ENCODE measurements at regions not wholly inside any gene's neighbourhood (a gene's known extent, or its start where the extent isn't known, plus 50 kb on each side); places are given as distances from the start of the nearest gene placed in this dataset.

DNA sequence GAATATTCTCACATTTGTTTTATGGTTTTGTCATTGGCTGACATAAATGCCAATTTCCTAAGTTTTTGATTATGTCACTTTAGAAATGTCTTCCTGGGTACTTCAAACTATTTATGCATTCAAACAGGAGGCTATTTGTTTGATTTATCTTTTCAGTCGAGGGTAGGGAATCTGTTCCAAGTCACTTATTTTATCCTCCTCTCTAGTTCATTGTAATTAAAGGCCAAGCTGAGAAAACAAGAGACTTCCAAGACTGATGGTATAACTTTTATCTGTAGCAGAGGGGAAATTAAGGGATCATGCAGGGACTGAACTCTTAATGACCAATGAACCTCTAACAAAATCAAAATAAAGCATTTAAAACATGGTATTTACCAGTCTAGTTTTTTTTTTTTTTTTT is 968.4 kb downstream of the SORCS3 start:
- no peaks in the 10 kb centered on the region for H3K9me3 ChIP-seq (ENCODE audit: insufficient read depth, low read length)

DNA sequence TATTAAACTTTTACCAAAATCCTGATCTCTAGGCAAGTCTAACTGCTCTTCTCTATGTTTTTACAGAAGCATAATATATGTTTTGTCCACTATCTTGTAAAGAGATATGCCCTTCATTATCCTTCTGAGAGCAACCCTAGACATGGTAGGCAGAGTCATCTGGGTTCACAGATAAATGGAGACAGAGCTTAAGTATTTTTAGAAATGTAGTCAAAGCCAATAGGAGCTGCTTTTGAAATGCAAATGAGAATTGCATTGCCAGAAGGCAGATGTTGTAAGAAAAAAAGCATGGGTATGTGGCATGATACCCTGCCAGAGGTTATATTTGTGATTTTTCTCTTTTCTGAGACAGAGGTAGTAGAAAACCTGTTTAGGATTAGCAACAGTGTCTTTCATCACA is 964.8 kb downstream of the SORCS3 start:
- TF ChIP-seq SUZ12 (IDR thresholded peaks at IDR 0.05; ENCODE audit: extremely low read depth, insufficient read depth, insufficient read length) (no peak), YY1 (IDR thresholded peaks at IDR 0.05; ENCODE audit: insufficient read depth, insufficient read length) (no peak), ZNF274 (IDR thresholded peaks at IDR 0.05; ENCODE audit: low read depth, low read length) (no peak)

More for the DNA sequence above, 968.4 kb downstream of the SORCS3 start:
- H3K4me3 ChIP-seq (ENCODE audit: insufficient read length, low read depth): no peak overlapping the region
- no peak overlapping the region for H3K9ac ChIP-seq (ENCODE audit: insufficient read length, low read depth)
- H3K27me3 ChIP-seq (ENCODE audit: insufficient read depth, insufficient read length): no peaks in the 10 kb centered on the region
- no peaks in the 10 kb centered on the region for H3K36me3 ChIP-seq (ENCODE audit: insufficient read depth, insufficient read length, low read length)
- no peak for DNase-seq (ENCODE audit: low read depth, low spot score)
- TF ChIP-seq YY1 (IDR thresholded peaks at IDR 0.05; ENCODE audit: insufficient read depth, insufficient read length): no peak
- TF ChIP-seq SUZ12 (IDR thresholded peaks at IDR 0.05; ENCODE audit: extremely low read depth, insufficient read depth, insufficient read length): no peak
- no peak for TF ChIP-seq ZNF274 (IDR thresholded peaks at IDR 0.05; ENCODE audit: low read depth, low read length)
- no peaks in the 10 kb centered on the region for H3K4me1 ChIP-seq (ENCODE audit: insufficient read depth, insufficient read length)

DNA sequence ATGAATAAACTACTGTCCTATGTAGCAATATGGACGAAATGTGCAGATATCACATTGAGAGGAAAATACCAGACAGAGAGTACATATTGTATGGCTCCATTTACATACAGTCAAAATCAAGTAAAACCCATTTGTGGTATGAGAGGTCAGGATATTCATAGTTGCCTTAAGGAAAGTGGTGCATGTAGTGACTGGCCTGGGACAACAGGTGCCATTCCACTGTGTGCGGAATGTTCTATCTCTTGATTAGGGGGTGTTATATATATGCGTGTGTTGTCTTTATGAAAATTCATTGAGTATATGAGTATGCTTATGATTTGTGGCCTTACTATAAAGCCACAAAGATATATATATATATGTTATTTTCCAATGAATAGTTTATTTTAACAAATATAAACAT is 964.0 kb downstream of the SORCS3 start:
- no peak overlapping the region for H3K9ac ChIP-seq (ENCODE audit: insufficient read length, low read depth)
- no peaks in the 10 kb centered on the region for H3K4me1 ChIP-seq (ENCODE audit: insufficient read depth, insufficient read length)

More for the DNA sequence above, 964.8 kb downstream of the SORCS3 start:
- H3K27me3 ChIP-seq (ENCODE audit: insufficient read depth, insufficient read length): no peaks in the 10 kb centered on the region
- H3K9ac ChIP-seq (ENCODE audit: insufficient read length, low read depth): no peak overlapping the region
- H3K4me1 ChIP-seq (ENCODE audit: insufficient read depth, insufficient read length): no peaks in the 10 kb centered on the region
- H3K36me3 ChIP-seq (ENCODE audit: insufficient read depth, insufficient read length, low read length): no peaks in the 10 kb centered on the region
- no peak overlapping the region for H3K4me3 ChIP-seq (ENCODE audit: insufficient read length, low read depth)
- H3K9me3 ChIP-seq (ENCODE audit: insufficient read depth, low read length): no peaks in the 10 kb centered on the region
- no peak for DNase-seq (ENCODE audit: low read depth, low spot score)

DNA sequence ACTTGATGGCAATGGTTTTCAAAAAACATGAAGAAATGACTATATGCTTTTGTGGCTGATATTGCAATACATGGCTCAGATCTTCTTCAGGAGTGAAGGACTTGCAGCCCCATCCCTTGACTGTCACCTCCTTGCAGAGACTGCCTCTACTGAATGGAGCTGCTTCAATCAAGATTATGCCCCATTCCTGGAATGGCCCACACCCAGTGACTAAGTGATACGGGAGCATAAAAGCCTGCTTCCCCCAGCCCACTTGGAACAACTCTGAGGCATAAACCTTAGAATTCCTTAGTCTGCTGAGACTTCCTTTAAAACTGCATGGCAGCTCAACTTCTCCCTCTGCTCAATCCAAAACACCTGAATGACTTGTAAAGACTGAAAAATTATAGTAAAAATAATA is 957.1 kb downstream of the SORCS3 start:
- no peak overlapping the region for H3K9ac ChIP-seq (ENCODE audit: insufficient read length, low read depth)
- no peaks in the 10 kb centered on the region for H3K4me1 ChIP-seq (ENCODE audit: insufficient read depth, insufficient read length)
- H3K9me3 ChIP-seq (ENCODE audit: insufficient read depth, low read length): no peaks in the 10 kb centered on the region
- H3K36me3 ChIP-seq (ENCODE audit: insufficient read depth, insufficient read length, low read length): no peaks in the 10 kb centered on the region
- H3K4me3 ChIP-seq (ENCODE audit: insufficient read length, low read depth): no peak overlapping the region
- TF ChIP-seq YY1 (IDR thresholded peaks at IDR 0.05; ENCODE audit: insufficient read depth, insufficient read length) (no peak), ZNF274 (IDR thresholded peaks at IDR 0.05; ENCODE audit: low read depth, low read length) (no peak), SUZ12 (IDR thresholded peaks at IDR 0.05; ENCODE audit: extremely low read depth, insufficient read depth, insufficient read length) (no peak)
- H3K27me3 ChIP-seq (ENCODE audit: insufficient read depth, insufficient read length): no peaks in the 10 kb centered on the region
- DNase-seq (ENCODE audit: low read depth, low spot score): no peak

More for the DNA sequence above, 964.0 kb downstream of the SORCS3 start:
- H3K9me3 ChIP-seq (ENCODE audit: insufficient read depth, low read length): no peaks in the 10 kb centered on the region
- DNase-seq (ENCODE audit: low read depth, low spot score): no peak
- no peaks in the 10 kb centered on the region for H3K36me3 ChIP-seq (ENCODE audit: insufficient read depth, insufficient read length, low read length)
- no peak overlapping the region for H3K4me3 ChIP-seq (ENCODE audit: insufficient read length, low read depth)
- TF ChIP-seq SUZ12 (IDR thresholded peaks at IDR 0.05; ENCODE audit: extremely low read depth, insufficient read depth, insufficient read length): no peak
- TF ChIP-seq YY1 (IDR thresholded peaks at IDR 0.05; ENCODE audit: insufficient read depth, insufficient read length): no peak
- no peak for TF ChIP-seq ZNF274 (IDR thresholded peaks at IDR 0.05; ENCODE audit: low read depth, low read length)
- H3K27me3 ChIP-seq (ENCODE audit: insufficient read depth, insufficient read length): no peaks in the 10 kb centered on the region

DNA sequence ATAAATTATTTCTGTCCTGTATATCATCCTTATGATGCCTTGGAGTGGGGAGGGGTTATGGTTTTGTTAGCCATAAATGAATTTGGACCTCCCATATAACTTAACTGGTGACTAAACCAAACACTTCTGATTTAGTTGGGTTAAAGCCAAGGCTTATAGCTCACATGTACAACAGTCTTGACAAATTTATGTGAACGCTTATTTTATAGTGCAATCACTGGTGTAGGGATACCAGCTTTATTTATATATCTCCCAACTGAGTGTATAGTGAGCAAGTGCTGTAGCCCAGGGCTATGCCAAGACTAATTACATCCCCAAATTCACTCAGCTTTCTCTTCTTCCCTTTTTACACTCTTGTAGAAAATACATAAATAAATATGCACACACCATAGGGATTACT is 956.2 kb downstream of the SORCS3 start:
- Histone ChIP-seq H3K9me3 (ENCODE audit: insufficient read depth, low read length) (no peaks in the 10 kb centered on the region), H3K4me3 (ENCODE audit: insufficient read length, low read depth) (no peak overlapping the region), H3K9ac (ENCODE audit: insufficient read length, low read depth) (no peak overlapping the region), H3K27me3 (ENCODE audit: insufficient read depth, insufficient read length) (no peaks in the 10 kb centered on the region), H3K36me3 (ENCODE audit: insufficient read depth, insufficient read length, low read length) (no peaks in the 10 kb centered on the region), H3K4me1 (ENCODE audit: insufficient read depth, insufficient read length) (no peaks in the 10 kb centered on the region)
- DNase-seq (ENCODE audit: low read depth, low spot score): no peak
- TF ChIP-seq ZNF274 (IDR thresholded peaks at IDR 0.05; ENCODE audit: low read depth, low read length) (no peak), SUZ12 (IDR thresholded peaks at IDR 0.05; ENCODE audit: extremely low read depth, insufficient read depth, insufficient read length) (no peak), YY1 (IDR thresholded peaks at IDR 0.05; ENCODE audit: insufficient read depth, insufficient read length) (no peak)

DNA sequence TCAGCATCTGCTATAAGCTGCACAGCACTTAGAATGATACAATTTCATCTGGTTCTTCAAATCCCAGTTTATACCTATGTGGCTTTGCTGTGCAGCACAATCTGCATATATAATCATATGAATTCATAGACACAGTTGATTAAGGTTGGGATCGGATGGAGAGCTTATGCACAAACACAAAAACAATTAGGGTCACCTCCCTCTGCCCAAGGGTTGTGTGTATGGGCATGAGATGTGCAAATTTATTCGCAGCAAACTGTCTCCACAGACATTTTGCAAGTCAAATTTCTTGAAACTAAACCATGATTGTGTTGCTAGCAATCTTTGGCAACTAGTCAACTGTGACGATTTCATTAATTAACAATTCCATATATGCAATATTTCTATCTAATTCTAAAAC is 955.7 kb downstream of the SORCS3 start:
- TF ChIP-seq YY1 (IDR thresholded peaks at IDR 0.05; ENCODE audit: insufficient read depth, insufficient read length) (no peak), ZNF274 (IDR thresholded peaks at IDR 0.05; ENCODE audit: low read depth, low read length) (no peak), SUZ12 (IDR thresholded peaks at IDR 0.05; ENCODE audit: extremely low read depth, insufficient read depth, insufficient read length) (no peak)
- no peaks in the 10 kb centered on the region for H3K4me1 ChIP-seq (ENCODE audit: insufficient read depth, insufficient read length)
- H3K9ac ChIP-seq (ENCODE audit: insufficient read length, low read depth): no peak overlapping the region
- no peaks in the 10 kb centered on the region for H3K9me3 ChIP-seq (ENCODE audit: insufficient read depth, low read length)
- H3K36me3 ChIP-seq (ENCODE audit: insufficient read depth, insufficient read length, low read length): no peaks in the 10 kb centered on the region
- H3K4me3 ChIP-seq (ENCODE audit: insufficient read length, low read depth): no peak overlapping the region
- DNase-seq (ENCODE audit: low read depth, low spot score): no peak
- H3K27me3 ChIP-seq (ENCODE audit: insufficient read depth, insufficient read length): no peaks in the 10 kb centered on the region

DNA sequence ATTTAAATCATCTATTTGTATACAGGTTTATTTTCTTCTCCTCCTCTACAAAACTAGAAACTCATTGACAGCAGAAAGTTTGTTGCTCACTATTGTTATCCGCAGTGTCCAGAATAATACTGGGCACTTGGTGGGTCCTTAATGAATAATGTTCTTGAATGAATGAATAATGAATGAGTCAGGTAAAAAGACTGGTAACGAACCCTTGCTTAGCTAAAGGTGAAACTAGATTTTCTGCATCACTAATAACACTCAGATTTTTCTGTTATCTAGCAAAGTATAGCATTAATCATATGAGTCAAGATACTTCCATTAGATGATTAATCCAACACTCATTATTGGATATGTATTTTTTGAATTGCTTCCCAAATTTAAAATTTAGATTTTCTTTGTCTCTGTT is 953.2 kb downstream of the SORCS3 start:
- no peaks in the 10 kb centered on the region for H3K36me3 ChIP-seq (ENCODE audit: insufficient read depth, insufficient read length, low read length)
- H3K9me3 ChIP-seq (ENCODE audit: insufficient read depth, low read length): no peaks in the 10 kb centered on the region
- H3K27me3 ChIP-seq (ENCODE audit: insufficient read depth, insufficient read length): no peaks in the 10 kb centered on the region
- H3K9ac ChIP-seq (ENCODE audit: insufficient read length, low read depth): no peak overlapping the region
- no peak overlapping the region for H3K4me3 ChIP-seq (ENCODE audit: insufficient read length, low read depth)
- DNase-seq (ENCODE audit: low read depth, low spot score): no peak
- no peaks in the 10 kb centered on the region for H3K4me1 ChIP-seq (ENCODE audit: insufficient read depth, insufficient read length)
- TF ChIP-seq SUZ12 (IDR thresholded peaks at IDR 0.05; ENCODE audit: extremely low read depth, insufficient read depth, insufficient read length): no peak

DNA sequence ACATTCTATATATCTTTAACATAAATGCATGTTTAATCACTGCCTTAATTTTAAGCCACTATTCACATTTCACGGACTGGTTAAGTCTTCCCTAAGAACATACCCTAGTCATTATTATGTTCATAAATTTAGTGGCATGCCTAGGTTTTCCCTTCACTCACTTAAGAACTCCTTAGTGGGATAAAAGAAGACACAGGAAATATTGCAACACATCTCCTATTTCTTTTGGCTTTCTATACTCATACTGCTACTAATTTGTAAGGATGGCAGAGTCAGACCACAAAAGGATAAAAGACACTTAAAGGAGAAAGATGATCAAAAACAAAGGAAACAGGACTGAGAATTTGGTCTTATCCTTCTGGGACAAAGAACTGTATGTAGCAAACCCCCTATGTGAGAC is 951.4 kb downstream of the SORCS3 start:
- no peaks in the 10 kb centered on the region for H3K4me1 ChIP-seq (ENCODE audit: insufficient read depth, insufficient read length)
- H3K36me3 ChIP-seq (ENCODE audit: insufficient read depth, insufficient read length, low read length): no peaks in the 10 kb centered on the region
- no peak overlapping the region for H3K4me3 ChIP-seq (ENCODE audit: insufficient read length, low read depth)
- DNase-seq (ENCODE audit: low read depth, low spot score): no peak
- no peak overlapping the region for H3K9ac ChIP-seq (ENCODE audit: insufficient read length, low read depth)
- H3K9me3 ChIP-seq (ENCODE audit: insufficient read depth, low read length): no peaks in the 10 kb centered on the region
- H3K27me3 ChIP-seq (ENCODE audit: insufficient read depth, insufficient read length): no peaks in the 10 kb centered on the region
- TF ChIP-seq SUZ12 (IDR thresholded peaks at IDR 0.05; ENCODE audit: extremely low read depth, insufficient read depth, insufficient read length): no peak
- no peak for TF ChIP-seq YY1 (IDR thresholded peaks at IDR 0.05; ENCODE audit: insufficient read depth, insufficient read length)
- no peak for TF ChIP-seq ZNF274 (IDR thresholded peaks at IDR 0.05; ENCODE audit: low read depth, low read length)

All from NT2/D1 (cell line).